Activated naive CD4-positive, alpha-beta T cell treated with anti-CD3 and anti-CD28 coated beads, Interleukin-2, amount 10 ng/mL, durations not matched to agents 7 days and 5 days (primary cell): ENCODE measurements at regions not wholly inside any gene's neighbourhood (a gene's known extent, or its start where the extent isn't known, plus 50 kb on each side); places are given as distances from the start of the nearest gene placed in this dataset.
"Not testable (repeated sequence)": the region's sequence is repeated elsewhere in the genome, so short reads cannot be mapped to it uniquely, and the experiment has no call there.

Source experiments
- CTCF ChIA-PET: fragments of 350-600 bp; sonication (Branson Sonifier 250); formaldehyde crosslinking; loops from one replicate; lab custom pipeline; 2021; ENCODE audit warnings: antibody characterized with exemption; lab: Charles Lee
- DNase-seq: peaks from one replicate; pipeline ENCODE4 v3.0.0-alpha.2; 2020
- H3K27ac Mint-ChIP-seq: one replicate; pipeline ENCODE4 v1.8.0; 2021; ENCODE audit warnings: mild to moderate bottlenecking, moderate library complexity, mixed read lengths
- H3K27me3 Mint-ChIP-seq: one replicate; pipeline ENCODE4 v1.8.0; 2021; ENCODE audit warnings: mild to moderate bottlenecking, mixed read lengths
- H3K36me3 Mint-ChIP-seq: one replicate; pipeline ENCODE4 v1.8.0; 2021; ENCODE audit warnings: mixed read lengths
- H3K4me1 Mint-ChIP-seq: one replicate; pipeline ENCODE4 v1.8.0; 2021; ENCODE audit warnings: mixed read lengths
- H3K4me3 Mint-ChIP-seq: one replicate; pipeline ENCODE4 v1.8.0; 2021; ENCODE audit warnings: mild to moderate bottlenecking, moderate library complexity, mixed read lengths
- H3K9me3 Mint-ChIP-seq: one replicate; pipeline ENCODE4 v1.8.0; 2021; ENCODE audit warnings: mixed read lengths

GRCh38 chr12:34400986-34401658 is 378.8 kb downstream of the ALG10 start:
- Mint-ChIP-seq H3K4me1 (no peaks in the 10 kb centered on the region), H3K27me3 (no peaks in the 10 kb centered on the region), H3K4me3 (no peak overlapping the region), H3K36me3 (peaks cover 4% of the 10 kb centered on the region), H3K9me3 (peaks cover 37% of the 10 kb centered on the region), H3K27ac (no peak overlapping the region)
- CTCF ChIA-PET: no interaction called here
- DNase-seq: peak; percentile 10

DNA sequence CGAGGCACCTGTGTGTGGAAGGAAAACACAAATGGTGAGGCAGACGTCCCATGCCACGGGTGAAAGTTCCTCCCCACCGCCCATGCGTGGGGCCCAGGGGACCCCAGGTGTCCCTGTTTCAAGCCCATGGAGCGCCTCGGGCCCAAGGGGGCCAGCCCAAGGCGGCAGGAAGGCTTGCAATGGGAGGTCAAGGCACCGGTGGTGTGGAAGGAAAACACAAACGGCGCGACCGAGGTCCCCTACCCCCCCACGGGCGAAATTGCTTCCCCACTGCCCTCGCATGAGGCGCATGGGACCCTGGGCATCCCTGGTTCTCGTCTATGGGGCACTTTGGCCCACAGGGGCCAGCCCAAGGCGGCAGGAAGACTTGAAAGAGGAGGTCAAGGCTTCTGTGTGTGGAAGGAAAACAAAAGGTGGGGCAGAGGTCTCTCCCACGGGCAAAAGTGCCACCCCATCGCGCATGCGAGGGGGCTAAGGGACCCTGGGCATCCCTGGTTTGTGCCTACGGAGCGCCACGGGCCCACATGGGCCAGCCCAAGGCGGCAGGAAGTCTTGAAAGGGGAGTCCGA is 379.4 kb downstream of the ALG10 start:
- no peak overlapping the region for H3K4me3 Mint-ChIP-seq
- H3K27ac Mint-ChIP-seq: no peak overlapping the region
- H3K4me1 Mint-ChIP-seq: no peaks in the 10 kb centered on the region
- CTCF ChIA-PET: no interaction called here
- peaks cover 39% of the 10 kb centered on the region for H3K9me3 Mint-ChIP-seq
- H3K36me3 Mint-ChIP-seq: peaks cover 4% of the 10 kb centered on the region
- DNase-seq: no peak
- no peaks in the 10 kb centered on the region for H3K27me3 Mint-ChIP-seq

DNA sequence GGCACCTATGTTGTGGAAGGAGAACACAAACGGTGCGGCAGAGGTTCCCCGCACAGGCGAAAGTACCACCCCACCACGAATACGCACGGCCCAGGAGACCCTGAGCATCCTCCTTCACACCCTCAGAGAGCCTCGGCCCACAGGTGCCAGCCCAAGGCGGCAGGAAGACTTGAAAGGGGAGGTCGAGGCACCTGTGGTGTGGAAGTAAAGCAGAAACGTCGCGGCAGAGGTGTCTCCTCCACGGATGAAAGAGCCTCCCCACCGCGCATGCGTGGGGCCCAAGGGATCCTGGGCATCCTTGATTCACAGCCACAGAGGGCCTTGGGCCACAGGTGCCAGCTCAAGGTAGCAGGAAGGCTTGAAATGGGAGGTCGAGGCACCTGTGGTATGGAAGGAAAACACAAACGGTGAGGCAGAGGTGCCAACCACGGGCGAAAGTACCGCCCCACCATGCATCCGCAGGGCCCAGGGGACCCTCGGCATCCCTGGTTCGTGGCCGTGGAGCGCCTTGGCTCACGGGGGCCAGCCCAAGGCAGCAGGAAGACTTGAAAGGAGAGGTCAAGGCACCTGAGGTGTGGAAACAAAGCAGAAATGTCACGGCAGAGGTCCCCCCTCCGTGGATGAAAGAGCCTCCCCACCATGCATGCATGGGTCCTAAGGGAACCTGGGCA is 380.1 kb downstream of the ALG10 start:
- CTCF ChIA-PET: no interaction called here
- peaks cover 44% of the 10 kb centered on the region for H3K9me3 Mint-ChIP-seq
- H3K27ac Mint-ChIP-seq: no peak overlapping the region
- no peak overlapping the region for H3K4me3 Mint-ChIP-seq
- peak; percentile 14 for DNase-seq
- no peaks in the 10 kb centered on the region for H3K27me3 Mint-ChIP-seq
- H3K36me3 Mint-ChIP-seq: peaks cover 4% of the 10 kb centered on the region
- H3K4me1 Mint-ChIP-seq: no peaks in the 10 kb centered on the region

GRCh38 chr12:34402899-34403705 is 380.8 kb downstream of the ALG10 start:
- CTCF ChIA-PET: no interaction called here

DNA sequence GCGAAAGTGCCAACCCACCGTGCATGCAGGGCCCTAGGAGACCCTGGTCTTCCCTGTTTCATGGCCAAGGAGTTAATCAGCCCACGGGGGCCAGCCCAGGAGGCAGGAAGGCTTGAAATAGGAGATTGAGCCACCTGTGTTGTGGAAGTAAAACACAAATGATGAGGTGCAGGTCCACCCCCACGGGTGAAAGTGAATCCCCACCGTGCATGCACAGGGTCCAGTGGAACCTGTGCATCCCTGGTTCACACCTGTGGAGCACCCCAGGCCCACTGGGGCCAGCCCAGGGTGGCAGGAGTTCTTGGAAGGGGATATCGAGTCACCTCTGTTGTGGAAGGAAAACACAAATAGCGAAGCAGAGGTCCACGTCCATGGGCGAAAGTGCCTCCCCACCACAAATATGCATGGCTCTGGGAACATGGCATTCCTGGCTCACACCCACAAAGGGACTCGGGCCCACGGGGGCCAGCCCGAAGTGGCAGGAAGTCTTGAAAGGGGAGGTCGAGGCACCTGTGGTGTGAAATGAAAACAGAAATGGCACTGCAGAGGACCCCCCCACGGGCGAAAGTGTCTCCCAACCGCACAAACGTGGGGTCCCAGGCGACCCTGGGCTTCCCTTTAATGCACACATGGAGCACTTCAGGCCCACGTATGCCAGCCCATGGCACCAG is 381.5 kb downstream of the ALG10 start:
- no peak overlapping the region for H3K27ac Mint-ChIP-seq
- no peaks in the 10 kb centered on the region for H3K4me1 Mint-ChIP-seq
- CTCF ChIA-PET: no interaction called here
- no peaks in the 10 kb centered on the region for H3K27me3 Mint-ChIP-seq
- peaks cover 55% of the 10 kb centered on the region for H3K9me3 Mint-ChIP-seq
- H3K36me3 Mint-ChIP-seq: peaks cover 4% of the 10 kb centered on the region
- H3K4me3 Mint-ChIP-seq: no peak overlapping the region
- peak; percentile 7 for DNase-seq

More at GRCh38 chr12:34402899-34403705, 380.8 kb downstream of the ALG10 start:
- H3K4me3 Mint-ChIP-seq: no peak overlapping the region
- H3K9me3 Mint-ChIP-seq: peaks cover 51% of the 10 kb centered on the region
- H3K27ac Mint-ChIP-seq: no peak overlapping the region
- peaks cover 4% of the 10 kb centered on the region for H3K36me3 Mint-ChIP-seq
- no peaks in the 10 kb centered on the region for H3K27me3 Mint-ChIP-seq
- DNase-seq: peak; percentile 14
- no peaks in the 10 kb centered on the region for H3K4me1 Mint-ChIP-seq

DNA sequence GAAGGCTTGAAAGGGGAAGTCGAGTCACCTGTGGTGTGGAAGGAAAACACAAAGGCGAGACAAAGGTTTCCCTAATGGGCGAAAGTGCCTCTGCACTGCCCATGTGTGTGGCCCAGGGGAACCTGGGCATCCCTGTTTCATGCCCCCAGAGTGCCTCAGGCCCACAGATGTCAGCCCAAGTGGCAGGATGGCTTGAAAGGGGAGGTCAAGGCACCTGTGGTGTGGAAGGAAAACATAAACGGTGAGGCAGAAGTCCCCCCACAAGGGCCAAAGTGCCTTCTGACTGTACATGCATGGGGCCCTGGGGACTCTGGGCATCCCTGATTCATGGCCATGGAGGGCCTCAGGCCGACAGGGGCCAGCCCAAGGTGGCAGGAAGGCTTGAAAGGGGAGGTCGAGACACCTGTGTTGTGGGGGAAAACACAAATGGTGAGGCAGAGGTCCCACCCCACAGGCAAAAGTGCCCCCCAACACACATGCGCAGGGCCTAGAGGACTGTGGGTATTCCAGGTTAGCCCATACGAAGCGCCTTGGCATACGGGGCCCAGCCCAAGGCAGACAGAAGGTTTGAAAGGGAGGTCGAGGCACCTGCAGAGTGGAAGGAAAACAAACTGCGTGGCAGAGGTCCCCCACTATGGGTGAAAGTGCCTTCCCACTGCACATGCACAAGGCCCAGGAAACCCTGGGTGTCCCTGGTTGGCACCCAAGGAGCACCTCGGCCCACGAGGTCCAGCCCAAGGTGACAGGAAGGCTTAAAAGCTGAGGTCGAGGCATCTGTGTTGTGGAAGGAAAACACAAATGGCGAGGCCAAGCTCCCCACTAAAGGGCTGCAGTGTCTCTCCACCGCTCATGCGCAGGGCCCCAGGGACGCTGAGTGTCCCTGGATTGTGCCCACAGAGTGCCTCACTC is 382.3 kb downstream of the ALG10 start:
- DNase-seq: peak; percentile 15
- Mint-ChIP-seq H3K9me3 (peaks cover 55% of the 10 kb centered on the region), H3K4me3 (no peak overlapping the region), H3K27me3 (no peaks in the 10 kb centered on the region), H3K36me3 (peaks cover 4% of the 10 kb centered on the region), H3K4me1 (no peaks in the 10 kb centered on the region), H3K27ac (no peak overlapping the region)
- CTCF ChIA-PET: no interaction called here

- CTCF ChIA-PET: no interaction called here
- no peaks in the 10 kb centered on the region for H3K4me1 Mint-ChIP-seq
- H3K9me3 Mint-ChIP-seq: peaks cover 54% of the 10 kb centered on the region
- DNase-seq: peak; percentile 11
- H3K4me3 Mint-ChIP-seq: no peak overlapping the region
- peaks cover 3% of the 10 kb centered on the region for H3K36me3 Mint-ChIP-seq
- no peak overlapping the region for H3K27ac Mint-ChIP-seq
- no peaks in the 10 kb centered on the region for H3K27me3 Mint-ChIP-seq
Measured at GRCh38 chr12:34405286-34406227, 383.3 kb downstream of the ALG10 start.

- H3K27me3 Mint-ChIP-seq: no peaks in the 10 kb centered on the region
- H3K4me3 Mint-ChIP-seq: no peak overlapping the region
- no peak for DNase-seq
- H3K4me1 Mint-ChIP-seq: no peaks in the 10 kb centered on the region
- CTCF ChIA-PET: no interaction called here
- no peaks in the 10 kb centered on the region for H3K36me3 Mint-ChIP-seq
- H3K9me3 Mint-ChIP-seq: peaks cover 54% of the 10 kb centered on the region
- no peak overlapping the region for H3K27ac Mint-ChIP-seq
Measured at GRCh38 chr12:34406228-34406995, 384.1 kb downstream of the ALG10 start.

GRCh38 chr12:34406996-34407300 is 384.7 kb downstream of the ALG10 start:
- no peaks in the 10 kb centered on the region for H3K27me3 Mint-ChIP-seq
- peaks cover 57% of the 10 kb centered on the region for H3K9me3 Mint-ChIP-seq
- CTCF ChIA-PET: no interaction called here
- peak; percentile 8 for DNase-seq
- H3K27ac Mint-ChIP-seq: no peak overlapping the region
- H3K4me3 Mint-ChIP-seq: no peak overlapping the region
- H3K4me1 Mint-ChIP-seq: no peaks in the 10 kb centered on the region
- H3K36me3 Mint-ChIP-seq: no peaks in the 10 kb centered on the region

DNA sequence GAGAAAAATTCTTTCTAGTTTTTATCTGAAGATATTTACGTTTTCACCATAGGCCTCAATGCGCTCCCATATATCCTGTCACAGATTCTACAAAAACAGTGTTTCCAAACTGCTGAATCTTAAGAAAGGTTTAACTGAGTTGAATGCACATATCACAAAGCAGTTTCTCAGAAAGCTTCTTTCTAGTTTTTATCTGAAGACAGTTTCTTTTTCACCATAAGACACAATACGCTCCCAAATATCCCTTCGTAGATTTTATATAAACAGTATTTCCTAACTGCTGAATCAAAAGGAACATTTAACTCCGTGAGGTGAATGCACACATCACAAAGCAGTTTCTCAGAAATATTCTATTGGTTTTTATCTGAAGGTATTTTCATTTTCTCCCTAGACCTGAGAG is 385.5 kb downstream of the ALG10 start:
- Mint-ChIP-seq H3K4me1 (no peaks in the 10 kb centered on the region), H3K27ac (no peak overlapping the region), H3K36me3 (no peaks in the 10 kb centered on the region), H3K9me3 (peaks cover 59% of the 10 kb centered on the region), H3K4me3 (no peak overlapping the region), H3K27me3 (no peaks in the 10 kb centered on the region)
- CTCF ChIA-PET: no interaction called here
- DNase-seq: no peak

DNA sequence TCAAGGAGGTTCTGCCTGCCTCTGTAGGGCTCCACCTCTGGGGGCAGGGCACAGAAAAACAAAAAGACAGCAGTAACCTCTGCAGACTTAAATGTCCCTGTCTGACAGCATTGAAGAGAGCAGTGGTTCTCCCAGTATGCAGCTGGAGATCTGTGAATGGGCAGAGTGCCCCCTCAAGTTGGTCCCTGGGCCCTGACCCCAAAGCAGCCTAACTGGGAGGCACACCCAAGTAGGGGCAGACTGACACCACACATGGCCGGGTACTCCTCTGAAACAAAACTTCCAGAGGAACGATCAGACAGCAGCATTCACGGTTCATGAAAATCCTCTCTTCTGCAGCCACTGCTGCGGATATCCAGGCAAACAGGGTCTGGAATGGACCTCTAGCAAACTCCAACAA is 409.2 kb downstream of the ALG10 start:
- H3K36me3 Mint-ChIP-seq, CTCF ChIA-PET: not testable (repeated sequence)

More for the DNA sequence above, 409.2 kb downstream of the ALG10 start:
- not testable (repeated sequence) for H3K4me3 Mint-ChIP-seq, H3K27ac Mint-ChIP-seq, H3K4me1 Mint-ChIP-seq, H3K27me3 Mint-ChIP-seq, DNase-seq
- peaks cover 32% of the 10 kb centered on the region for H3K9me3 Mint-ChIP-seq
